Gastrocnemius medialis (tissue), 4 donors: ENCODE measurements at regions not wholly inside any gene's neighbourhood (a gene's known extent, or its start where the extent isn't known, plus 50 kb on each side); places are given as distances from the start of the nearest gene placed in this dataset.

Source experiments
- ATAC-seq, 2 donors: fragments of 150-250 bp; one replicate each; pipeline ENCODE4 v1.9.1; 2016
- DNase-seq, 2 donors: peaks; one replicate each; pipeline ENCODE4 v3.0.0-alpha.2; 2019
- H3K27ac ChIP-seq, 4 donors: fragments of 200-600 bp; sonication (generic); 1 replicate in 1 of 4; 2 replicates in 3 of 4; pipeline ENCODE4 v1.5.1; 2016 to 2018; ENCODE audit warnings: mild to moderate bottlenecking in 2 of 4, moderate library complexity in 1 of 4
- H3K27me3 ChIP-seq, 3 donors: fragments of 200-600 bp; sonication (generic) in 2 of 3; 1 replicate in 1 of 3; 2 replicates in 2 of 3; pipeline versions ENCODE4 v1.5.1 to v1.6.0; 2016 to 2019; ENCODE audit warnings: mild to moderate bottlenecking in 1 of 3, moderate library complexity in 1 of 3
- H3K36me3 ChIP-seq, 2 donors: fragments of 200-600 bp; sonication (generic) in 1 of 2; one replicate each; pipeline ENCODE4 v1.5.1; 2017 to 2018
- H3K4me1 ChIP-seq, 2 donors: fragments of 200-600 bp; sonication (generic) in 1 of 2; one replicate each; pipeline ENCODE4 v1.5.1; 2016 to 2017; ENCODE audit warnings: mild to moderate bottlenecking in 2 of 2
- H3K4me3 ChIP-seq, 4 donors: fragments of 200-600 bp; sonication (generic) in 3 of 4; 1 replicate in 1 of 4; 2 replicates in 3 of 4; pipeline ENCODE4 v1.5.1; 2016 to 2019; ENCODE audit warnings: mild to moderate bottlenecking in 2 of 4
- H3K9me3 ChIP-seq, 3 donors: fragments of 200-600 bp; sonication (generic) in 2 of 3; 1 replicate in 1 of 3; 2 replicates in 2 of 3; pipeline ENCODE4 v1.5.1; 2016 to 2019
- POLR2A ChIP-seq, 2 donors: fragments of 450-650 bp; IDR thresholded peaks; one replicate each; pipeline ENCODE4 v1.6.1; 2017; ENCODE audit warnings: antibody characterized with exemption in 2 of 2, mild to moderate bottlenecking in 2 of 2, moderate library complexity in 2 of 2
- in situ Hi-C, 4 donors: fragments of 200-750 bp; cut with MboI; loops; one replicate each; pipeline versions ENCODE4 v1.15.0 to v1.8.0; 2017; ENCODE audit warnings: low sequenced_read_pairs in 4 of 4
- intact Hi-C: fragments of 100-400 bp; cut with DNase I; formaldehyde crosslinking; loops from one replicate; pipeline ENCODE4 v1.15.1; 2023; ENCODE audit warnings: low total_unique reads
- TF ChIP-seq, protein P1 (sequence below), 5 experiments: fragments of 450-650 bp in 3 of 5; fragments of 200-600 bp in 2 of 5; sonication (generic) in 2 of 5; IDR thresholded peaks in 4 of 5; conservative IDR thresholded peaks in 1 of 5; 1 replicate in 4 of 5; 2 replicates in 1 of 5; pipeline ENCODE4 v1.5.1; 2016 to 2019; ENCODE audit warnings: antibody characterized with exemption in 5 of 5, mild to moderate bottlenecking in 3 of 5, moderate library complexity in 3 of 5

DNA sequence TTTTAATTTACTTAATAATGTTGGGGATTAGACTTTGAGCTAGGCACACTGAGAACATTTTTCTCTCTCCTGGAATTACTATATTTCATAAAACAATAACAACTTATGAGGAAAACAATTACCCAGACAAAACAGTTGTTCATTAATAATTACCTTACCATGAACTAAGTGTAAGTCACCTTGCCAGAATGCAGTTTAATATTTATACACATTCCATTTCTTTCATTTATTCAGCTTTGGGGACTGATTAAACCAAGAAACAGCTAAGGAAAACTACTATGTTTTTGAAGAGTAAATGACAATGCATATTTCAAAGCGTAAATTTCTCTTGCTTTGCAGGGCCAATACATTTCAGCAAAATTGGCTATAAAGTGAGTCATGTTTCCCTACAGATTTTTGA is 616.2 kb downstream of the PRELID2 start:
- intact Hi-C loops = no loop called here
- no peak for ATAC-seq

DNA sequence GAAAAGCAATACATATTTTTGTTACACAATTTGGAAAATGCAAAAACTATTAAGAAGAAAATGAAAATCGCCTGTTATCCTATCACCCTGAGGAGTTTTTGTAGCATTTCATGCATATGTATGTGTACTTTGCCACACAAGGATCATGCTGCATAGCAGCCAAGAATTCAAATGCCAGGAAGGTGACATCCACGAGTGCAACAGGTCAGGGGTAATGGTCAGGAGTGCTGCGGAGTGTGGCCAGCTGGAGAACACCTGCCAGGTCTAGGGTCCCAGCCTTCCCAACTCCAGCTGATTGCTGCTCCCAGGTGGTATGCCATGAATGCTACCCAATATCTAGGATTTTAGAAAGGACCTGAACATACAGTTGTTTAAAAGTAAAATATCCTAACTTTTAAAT is 617.1 kb downstream of the PRELID2 start:
- H3K4me1 ChIP-seq = no peaks in the 10 kb centered on the region
- H3K4me3 ChIP-seq = no peak overlapping the region
- no peaks in the 10 kb centered on the region for H3K9me3 ChIP-seq
- in situ Hi-C loops (no loop called here), intact Hi-C loops (no loop called here)
- ATAC-seq = no peak
- H3K27ac ChIP-seq = no peak overlapping the region
- H3K36me3 ChIP-seq = no peaks in the 10 kb centered on the region
- no peak for DNase-seq
- no peaks in the 10 kb centered on the region for H3K27me3 ChIP-seq
- TF ChIP-seq, protein P1, sequence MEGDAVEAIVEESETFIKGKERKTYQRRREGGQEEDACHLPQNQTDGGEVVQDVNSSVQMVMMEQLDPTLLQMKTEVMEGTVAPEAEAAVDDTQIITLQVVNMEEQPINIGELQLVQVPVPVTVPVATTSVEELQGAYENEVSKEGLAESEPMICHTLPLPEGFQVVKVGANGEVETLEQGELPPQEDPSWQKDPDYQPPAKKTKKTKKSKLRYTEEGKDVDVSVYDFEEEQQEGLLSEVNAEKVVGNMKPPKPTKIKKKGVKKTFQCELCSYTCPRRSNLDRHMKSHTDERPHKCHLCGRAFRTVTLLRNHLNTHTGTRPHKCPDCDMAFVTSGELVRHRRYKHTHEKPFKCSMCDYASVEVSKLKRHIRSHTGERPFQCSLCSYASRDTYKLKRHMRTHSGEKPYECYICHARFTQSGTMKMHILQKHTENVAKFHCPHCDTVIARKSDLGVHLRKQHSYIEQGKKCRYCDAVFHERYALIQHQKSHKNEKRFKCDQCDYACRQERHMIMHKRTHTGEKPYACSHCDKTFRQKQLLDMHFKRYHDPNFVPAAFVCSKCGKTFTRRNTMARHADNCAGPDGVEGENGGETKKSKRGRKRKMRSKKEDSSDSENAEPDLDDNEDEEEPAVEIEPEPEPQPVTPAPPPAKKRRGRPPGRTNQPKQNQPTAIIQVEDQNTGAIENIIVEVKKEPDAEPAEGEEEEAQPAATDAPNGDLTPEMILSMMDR (IDR thresholded peaks at IDR 0.05 in 4 of 5, conservative IDR thresholded peaks at IDR 0.05 in 1 of 5) = no peak
- no peak for TF ChIP-seq POLR2A (IDR thresholded peaks at IDR 0.05)

More for the DNA sequence above, 616.2 kb downstream of the PRELID2 start:
- Histone ChIP-seq H3K4me1 (no peaks in the 10 kb centered on the region), H3K36me3 (no peaks in the 10 kb centered on the region), H3K4me3 (no peak overlapping the region), H3K27me3 (no peaks in the 10 kb centered on the region), H3K9me3 (no peaks in the 10 kb centered on the region), H3K27ac (no peak overlapping the region)
- in situ Hi-C loops = no loop called here
- TF ChIP-seq POLR2A (IDR thresholded peaks at IDR 0.05) = no peak
- TF ChIP-seq, protein P1 (IDR thresholded peaks at IDR 0.05 in 4 of 5, conservative IDR thresholded peaks at IDR 0.05 in 1 of 5) = no peak
- DNase-seq = no peak

DNA sequence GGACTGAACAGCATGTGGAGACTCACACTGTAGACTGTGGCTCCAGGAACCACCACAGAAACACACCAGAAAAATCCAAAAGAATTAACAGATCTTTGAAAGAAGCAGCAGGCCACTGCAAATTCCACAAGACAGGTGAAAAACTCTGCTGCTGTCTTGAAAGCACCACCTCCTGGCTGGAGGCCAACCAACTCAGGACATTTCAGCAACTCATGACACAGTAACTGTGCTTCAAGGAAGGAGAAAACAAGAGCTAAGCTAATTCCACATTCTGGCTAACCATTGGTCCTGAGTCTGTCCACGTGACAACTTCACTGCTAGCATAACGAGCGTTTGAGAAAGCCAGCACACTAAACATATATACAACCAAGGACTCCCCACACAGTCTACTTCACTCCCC is 625.1 kb downstream of the PRELID2 start:
- DNase-seq = no peak
- intact Hi-C loops = no loop called here
- no peak for TF ChIP-seq POLR2A (IDR thresholded peaks at IDR 0.05)
- TF ChIP-seq, protein P1 (IDR thresholded peaks at IDR 0.05 in 4 of 5, conservative IDR thresholded peaks at IDR 0.05 in 1 of 5) = no peak
- Histone ChIP-seq H3K27me3 (no peaks in the 10 kb centered on the region), H3K27ac (no peak overlapping the region), H3K4me1 (no peaks in the 10 kb centered on the region), H3K9me3 (no peaks in the 10 kb centered on the region), H3K36me3 (no peaks in the 10 kb centered on the region), H3K4me3 (no peak overlapping the region)
- in situ Hi-C loops = no loop called here
- ATAC-seq = no peak

DNA sequence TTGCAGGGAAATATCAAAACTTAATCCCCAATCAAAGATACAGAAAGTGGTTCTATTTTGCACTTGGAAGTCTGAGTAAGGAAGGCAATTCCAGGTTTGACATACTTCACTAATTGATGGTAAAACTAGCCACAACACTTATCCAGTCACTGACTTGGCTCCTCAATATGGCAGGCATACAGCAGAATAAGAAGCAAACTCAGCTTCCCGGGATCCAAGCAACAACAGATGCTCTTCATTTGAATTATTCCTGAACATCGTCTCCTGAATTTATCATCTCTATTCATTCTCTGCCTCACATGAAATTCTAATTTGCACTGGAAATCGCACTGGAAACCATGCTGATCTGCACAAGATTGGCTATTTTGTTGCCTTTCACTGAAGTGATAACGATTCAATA is 629.6 kb downstream of the PRELID2 start:
- ATAC-seq = no peak
- H3K4me3 ChIP-seq = no peak overlapping the region

DNA sequence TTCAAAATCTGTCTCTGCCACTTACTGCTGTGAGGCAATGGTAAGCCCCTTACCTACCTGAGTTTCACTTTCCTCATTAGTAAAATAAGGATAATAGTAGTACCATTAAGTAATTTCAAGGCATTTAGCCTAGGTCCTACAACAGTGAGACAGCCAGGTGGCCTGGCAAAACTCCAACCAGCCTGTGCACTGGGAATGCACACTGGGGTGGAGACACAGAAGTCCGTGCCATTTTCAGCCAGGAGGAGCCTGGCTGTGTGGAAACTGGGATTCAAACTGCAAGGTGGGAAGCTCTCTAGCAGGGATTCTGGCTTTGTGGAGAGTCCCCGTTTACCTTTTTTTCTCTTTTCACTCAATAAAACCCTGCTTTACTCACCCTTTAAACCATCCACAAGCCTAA is 630.4 kb downstream of the PRELID2 start:
- Histone ChIP-seq H3K27me3 (no peaks in the 10 kb centered on the region), H3K9me3 (no peaks in the 10 kb centered on the region), H3K36me3 (no peaks in the 10 kb centered on the region), H3K4me1 (no peaks in the 10 kb centered on the region), H3K4me3 (no peak overlapping the region), H3K27ac (no peak overlapping the region)
- ATAC-seq = no peak
- in situ Hi-C loops (no loop called here), intact Hi-C loops (no loop called here)
- no peak for DNase-seq
- TF ChIP-seq, protein P1 (IDR thresholded peaks at IDR 0.05 in 4 of 5, conservative IDR thresholded peaks at IDR 0.05 in 1 of 5) = no peak
- TF ChIP-seq POLR2A (IDR thresholded peaks at IDR 0.05) = no peak

More for the DNA sequence above, 629.6 kb downstream of the PRELID2 start:
- no peak overlapping the region for H3K27ac ChIP-seq
- H3K4me1 ChIP-seq = no peaks in the 10 kb centered on the region
- intact Hi-C loops (no loop called here), in situ Hi-C loops (no loop called here)
- H3K9me3 ChIP-seq = no peaks in the 10 kb centered on the region
- no peaks in the 10 kb centered on the region for H3K36me3 ChIP-seq
- DNase-seq = no peak
- TF ChIP-seq, protein P1 (IDR thresholded peaks at IDR 0.05 in 4 of 5, conservative IDR thresholded peaks at IDR 0.05 in 1 of 5) = no peak
- TF ChIP-seq POLR2A (IDR thresholded peaks at IDR 0.05) = no peak
- no peaks in the 10 kb centered on the region for H3K27me3 ChIP-seq
